Neuron (in vitro differentiated cells): ENCODE measurements at regions not wholly inside any gene's neighbourhood (a gene's known extent, or its start where the extent isn't known, plus 50 kb on each side); places are given as distances from the start of the nearest gene placed in this dataset.
A peak's percentile ranks its signal among the peaks of the same experiment; 100 is the strongest.

Source experiments
- H2AFZ ChIP-seq: one replicate; pipeline ENCODE4 v1.6.1; 2013; ENCODE audit warnings: low read depth, mild to moderate bottlenecking, inconsistent platforms, low read length, moderate library complexity
- H3K27me3 ChIP-seq: one replicate; pipeline ENCODE4 v1.6.1; 2013; ENCODE audit warnings: low read length; ENCODE audit not compliant: insufficient read depth
- H3K36me3 ChIP-seq: one replicate; pipeline ENCODE4 v1.6.1; 2013; ENCODE audit warnings: low read length; ENCODE audit not compliant: insufficient read depth
- H3K4me1 ChIP-seq: one replicate; pipeline ENCODE4 v1.6.1; 2013; ENCODE audit warnings: low read length; ENCODE audit not compliant: insufficient read depth
- H3K4me3 ChIP-seq: 2 replicates; pipeline ENCODE4 v1.5.1; 2013; ENCODE audit warnings: mild to moderate bottlenecking, low read length, moderate library complexity
- H3K9me3 ChIP-seq: one replicate; pipeline ENCODE4 v1.6.1; 2013; ENCODE audit warnings: low read length

DNA sequence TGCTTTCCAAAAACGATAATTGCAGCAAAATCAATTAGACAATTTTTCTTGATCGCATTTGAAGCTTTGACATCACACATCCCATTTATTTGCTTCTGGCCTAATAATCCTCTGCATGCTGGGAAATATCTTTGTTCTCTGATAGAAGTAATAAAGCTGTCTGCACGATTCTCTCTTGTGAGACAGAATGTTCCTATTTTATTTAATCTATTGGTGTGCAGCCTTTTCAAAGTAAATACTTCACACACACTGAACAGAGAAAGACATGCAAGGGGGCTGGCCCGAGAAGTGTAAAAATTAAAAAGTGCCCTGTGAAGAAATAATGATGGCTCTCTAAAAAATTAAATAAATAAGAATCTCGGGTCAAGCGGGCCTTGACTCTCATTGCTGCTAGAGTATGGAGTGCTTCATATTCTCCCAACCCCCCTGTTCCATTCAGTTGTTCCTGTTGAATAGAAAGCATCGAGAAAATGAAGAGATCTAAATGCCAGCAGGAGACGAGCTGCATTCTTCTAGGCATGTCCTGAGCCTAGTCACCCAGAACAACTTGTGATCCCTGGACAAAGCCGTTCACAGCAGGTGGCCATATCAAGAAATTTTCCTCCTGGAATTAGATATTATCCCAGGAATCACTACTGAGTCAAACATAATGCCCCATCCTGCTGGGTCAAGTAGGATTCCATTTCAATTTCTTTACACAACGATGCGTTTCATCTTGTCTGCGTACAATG, 625.9 kb upstream of the EPHA7 start:
- no peak overlapping the region for H2AFZ ChIP-seq
- peaks cover 30% of the 10 kb centered on the region for H3K4me1 ChIP-seq

DNA sequence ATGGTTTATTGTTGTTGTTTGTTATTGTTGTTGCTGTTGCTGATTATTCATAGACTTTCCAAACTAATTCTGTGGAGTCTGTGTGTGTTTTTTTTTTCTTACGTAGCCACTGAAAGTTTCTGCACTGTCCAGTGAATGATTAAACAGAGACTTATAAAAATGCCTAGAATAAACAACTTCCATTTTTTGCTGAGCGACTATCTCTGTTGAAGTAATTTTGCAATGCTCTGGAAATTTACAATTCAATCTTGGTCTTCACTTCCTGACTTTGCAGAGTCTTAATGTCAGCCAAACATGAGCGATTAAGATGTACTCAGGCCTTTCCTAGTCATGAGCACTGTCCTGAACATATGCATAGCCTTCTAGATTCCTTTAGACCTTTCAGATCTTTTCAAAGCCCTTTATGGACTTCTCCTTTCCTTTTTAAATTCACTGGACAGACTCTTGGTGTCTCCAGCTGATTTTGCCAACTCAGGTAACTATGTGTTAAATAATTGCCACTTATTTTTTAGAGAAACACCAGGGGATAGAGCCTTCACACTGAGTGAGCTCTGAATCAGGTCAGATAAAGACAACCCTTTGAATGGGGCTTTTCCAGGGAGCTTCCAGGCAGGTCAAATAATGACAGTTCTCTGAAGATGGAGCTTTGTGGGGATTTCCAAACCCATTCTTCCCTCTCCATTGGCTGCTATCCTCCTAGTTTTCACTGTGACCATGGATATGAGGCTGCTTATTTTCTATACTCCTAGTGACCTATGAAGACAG, 622.8 kb upstream of the EPHA7 start:
- Histone ChIP-seq H2AFZ (no peak overlapping the region), H3K27me3 (no peaks in the 10 kb centered on the region), H3K4me1 (peaks cover 30% of the 10 kb centered on the region)

More for the DNA sequence above, 625.9 kb upstream of the EPHA7 start:
- Histone ChIP-seq H3K36me3 (no peaks in the 10 kb centered on the region), H3K4me3 (peak overlapping the region; percentile 23), H3K27me3 (no peaks in the 10 kb centered on the region), H3K9me3 (no peaks in the 10 kb centered on the region)

DNA sequence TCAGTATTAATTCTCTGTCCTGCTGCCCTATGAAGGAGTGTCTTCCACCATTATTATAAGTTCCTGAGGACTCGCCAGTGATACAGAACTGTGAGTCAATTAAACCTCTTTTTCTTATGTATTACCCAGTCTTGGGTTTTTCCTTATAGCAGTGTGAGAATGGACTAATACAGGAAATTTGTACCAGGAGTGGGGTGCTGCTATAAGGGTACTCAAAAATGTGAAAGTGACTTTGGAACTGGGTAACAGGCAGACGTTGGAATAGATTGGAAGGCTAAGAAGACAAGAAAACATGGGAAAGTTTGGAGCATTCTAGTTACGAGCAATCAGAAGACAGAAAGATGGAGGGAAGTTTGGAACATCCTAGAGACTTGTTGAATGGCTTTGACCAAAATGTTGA, 616.7 kb upstream of the EPHA7 start:
- no peak overlapping the region for H2AFZ ChIP-seq
- peaks cover 17% of the 10 kb centered on the region for H3K9me3 ChIP-seq
- no peaks in the 10 kb centered on the region for H3K4me1 ChIP-seq
- H3K27me3 ChIP-seq: no peaks in the 10 kb centered on the region
- H3K4me3 ChIP-seq: no peak overlapping the region
- no peaks in the 10 kb centered on the region for H3K36me3 ChIP-seq

More for the DNA sequence above, 622.8 kb upstream of the EPHA7 start:
- no peaks in the 10 kb centered on the region for H3K36me3 ChIP-seq
- H3K9me3 ChIP-seq: peaks cover 3% of the 10 kb centered on the region
- no peak overlapping the region for H3K4me3 ChIP-seq

DNA sequence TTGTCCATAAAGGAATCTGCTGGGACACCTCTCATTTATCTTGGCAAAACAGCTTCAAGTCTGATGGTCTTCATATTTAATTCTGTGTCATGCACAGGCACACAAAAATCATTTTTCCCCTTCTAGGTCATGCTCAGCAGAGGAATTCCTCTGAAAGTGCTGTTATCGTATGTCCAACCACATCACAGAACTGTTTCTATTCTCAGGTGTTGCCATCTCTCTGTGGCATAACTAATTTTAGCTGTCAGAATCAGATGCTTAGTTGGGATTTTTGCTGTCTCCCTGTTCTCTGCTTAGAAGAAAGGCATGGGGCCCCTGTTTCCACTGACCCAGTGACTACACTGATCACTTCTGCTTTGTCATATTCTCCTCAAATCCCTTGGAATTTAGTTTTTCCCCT, 608.0 kb upstream of the EPHA7 start:
- Histone ChIP-seq H3K9me3 (no peaks in the 10 kb centered on the region), H3K36me3 (no peaks in the 10 kb centered on the region), H3K27me3 (no peaks in the 10 kb centered on the region), H3K4me1 (no peaks in the 10 kb centered on the region), H2AFZ (no peak overlapping the region), H3K4me3 (no peak overlapping the region)

DNA sequence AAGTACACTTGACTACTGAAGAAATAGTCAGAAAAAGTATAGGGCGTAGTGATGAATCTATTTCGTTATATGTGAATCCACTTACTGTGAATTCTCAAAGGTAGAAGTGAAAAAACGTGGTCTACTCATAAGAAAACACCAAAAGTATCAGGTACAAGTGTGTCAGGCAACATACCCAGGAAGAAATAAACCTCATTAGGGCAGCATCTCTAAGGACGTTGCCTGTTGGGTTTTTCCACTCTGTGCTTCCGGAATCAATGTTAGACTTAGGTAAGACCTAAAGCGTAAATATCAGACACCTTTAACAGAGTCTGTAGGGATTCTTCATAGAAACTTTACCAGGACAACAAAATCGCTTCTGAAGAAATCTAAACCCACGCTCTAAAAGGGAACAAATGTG, 607.2 kb upstream of the EPHA7 start:
- Histone ChIP-seq H3K4me1 (no peaks in the 10 kb centered on the region), H3K36me3 (no peaks in the 10 kb centered on the region), H3K4me3 (no peak overlapping the region), H3K27me3 (no peaks in the 10 kb centered on the region), H2AFZ (no peak overlapping the region), H3K9me3 (no peaks in the 10 kb centered on the region)

DNA sequence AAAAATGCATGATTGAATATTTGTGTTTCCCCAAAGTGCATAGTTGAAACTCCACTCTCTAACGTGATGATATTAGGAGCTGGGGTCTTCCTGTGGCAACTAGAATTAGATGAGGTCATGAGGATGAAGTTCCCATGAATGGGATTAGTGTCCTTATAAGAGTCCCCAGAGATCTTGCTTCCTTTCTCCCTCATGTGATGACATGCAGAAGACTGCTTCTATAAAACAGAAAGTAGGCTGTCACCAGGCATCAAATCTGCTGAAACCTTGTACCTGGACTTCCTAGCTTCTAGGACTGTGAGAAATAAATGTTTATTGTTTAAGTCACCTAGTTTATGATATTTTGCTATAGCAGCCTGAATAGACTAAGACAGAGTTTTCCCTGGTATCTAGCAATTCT, 586.5 kb upstream of the EPHA7 start:
- Histone ChIP-seq H3K4me1 (no peaks in the 10 kb centered on the region), H3K27me3 (no peaks in the 10 kb centered on the region), H2AFZ (no peak overlapping the region), H3K36me3 (no peaks in the 10 kb centered on the region), H3K4me3 (no peak overlapping the region), H3K9me3 (no peaks in the 10 kb centered on the region)

DNA sequence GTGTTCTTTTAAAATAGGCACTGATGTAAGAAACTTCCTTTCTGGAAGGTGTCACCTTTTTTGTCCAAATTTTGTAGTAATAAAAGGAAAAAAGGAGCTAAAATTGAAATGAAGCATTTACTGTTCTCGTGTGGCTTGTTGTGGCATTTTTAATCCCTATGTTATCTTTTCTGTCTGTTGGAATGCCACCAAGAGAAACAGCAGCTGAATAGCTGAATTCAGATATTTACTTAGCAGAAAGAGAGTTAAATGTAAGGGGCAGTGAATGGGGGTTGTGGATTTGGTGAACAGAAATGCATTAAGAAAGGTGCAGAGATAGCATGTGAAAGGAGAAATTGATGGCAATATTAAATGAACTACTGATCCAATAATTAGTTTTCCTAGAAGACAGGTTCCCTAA, 573.6 kb upstream of the EPHA7 start:
- Histone ChIP-seq H3K36me3 (no peaks in the 10 kb centered on the region), H3K9me3 (no peaks in the 10 kb centered on the region), H3K27me3 (no peaks in the 10 kb centered on the region)

DNA sequence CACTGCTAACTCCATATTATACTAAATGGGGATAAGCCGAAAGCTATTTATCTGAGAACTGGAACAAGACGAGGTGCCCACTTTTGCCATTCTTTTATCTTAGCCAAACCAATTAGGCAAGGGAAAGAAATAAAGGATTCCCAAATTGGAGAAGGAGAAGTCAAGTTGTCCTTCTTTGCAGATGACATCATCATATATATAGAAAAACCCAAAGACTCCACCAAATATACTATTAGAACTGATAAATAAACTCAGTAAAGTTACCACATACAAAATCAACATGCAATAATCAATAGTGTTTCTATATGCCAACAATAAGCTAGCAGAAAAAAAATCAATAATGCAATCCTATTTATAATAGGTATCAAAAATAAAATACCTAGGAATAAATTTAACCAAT, 570.3 kb upstream of the EPHA7 start:
- no peaks in the 10 kb centered on the region for H3K9me3 ChIP-seq
- H3K4me1 ChIP-seq: no peaks in the 10 kb centered on the region
- H3K4me3 ChIP-seq: no peak overlapping the region
- H3K27me3 ChIP-seq: no peaks in the 10 kb centered on the region
- no peaks in the 10 kb centered on the region for H3K36me3 ChIP-seq
- no peak overlapping the region for H2AFZ ChIP-seq

More for the DNA sequence above, 573.6 kb upstream of the EPHA7 start:
- Histone ChIP-seq H3K4me3 (no peak overlapping the region), H3K4me1 (no peaks in the 10 kb centered on the region), H2AFZ (no peak overlapping the region)

DNA sequence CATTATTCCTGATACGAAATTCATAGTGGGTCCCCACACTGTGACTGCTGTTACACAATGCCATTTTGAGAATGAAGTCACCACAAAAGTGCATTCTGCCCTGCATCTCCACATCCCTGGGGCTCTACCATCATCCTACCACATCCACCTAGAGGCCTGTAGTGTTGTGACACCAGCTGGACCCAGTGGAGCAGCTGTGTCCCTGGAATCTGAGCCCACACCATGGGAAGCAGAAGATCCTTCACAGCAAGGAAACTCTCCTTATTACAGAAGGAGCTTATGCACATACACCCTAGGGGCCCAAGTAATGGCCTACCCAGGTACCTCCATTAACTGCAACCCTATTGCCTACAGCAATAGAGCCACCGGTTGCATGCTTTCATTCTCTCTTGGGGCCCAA, 566.6 kb upstream of the EPHA7 start:
- H3K4me3 ChIP-seq: no peak overlapping the region
- no peaks in the 10 kb centered on the region for H3K36me3 ChIP-seq
- no peaks in the 10 kb centered on the region for H3K9me3 ChIP-seq
- H3K4me1 ChIP-seq: no peaks in the 10 kb centered on the region
- H3K27me3 ChIP-seq: no peaks in the 10 kb centered on the region
- no peak overlapping the region for H2AFZ ChIP-seq

DNA sequence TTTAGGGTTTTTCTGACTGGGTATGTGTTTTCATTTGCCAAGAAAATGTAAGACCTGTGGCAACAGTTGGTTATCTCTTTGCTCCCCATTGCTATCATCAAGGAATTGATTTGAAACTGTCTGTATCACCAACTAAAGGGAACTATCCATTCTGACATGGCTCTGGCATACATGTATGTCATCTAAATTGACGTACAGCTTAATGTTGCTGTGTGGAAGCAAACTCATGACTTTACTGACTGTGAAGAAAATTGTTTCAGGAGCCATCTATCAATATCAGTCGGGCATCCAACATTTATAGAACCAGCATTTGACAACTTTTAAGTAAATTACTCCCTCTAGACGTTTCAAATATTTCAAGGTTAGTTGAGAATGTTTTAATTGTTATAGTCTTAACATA, 555.8 kb upstream of the EPHA7 start:
- H3K9me3 ChIP-seq: no peaks in the 10 kb centered on the region
- no peak overlapping the region for H2AFZ ChIP-seq
- no peaks in the 10 kb centered on the region for H3K4me1 ChIP-seq
- no peaks in the 10 kb centered on the region for H3K36me3 ChIP-seq
- H3K27me3 ChIP-seq: no peaks in the 10 kb centered on the region
- H3K4me3 ChIP-seq: no peak overlapping the region

DNA sequence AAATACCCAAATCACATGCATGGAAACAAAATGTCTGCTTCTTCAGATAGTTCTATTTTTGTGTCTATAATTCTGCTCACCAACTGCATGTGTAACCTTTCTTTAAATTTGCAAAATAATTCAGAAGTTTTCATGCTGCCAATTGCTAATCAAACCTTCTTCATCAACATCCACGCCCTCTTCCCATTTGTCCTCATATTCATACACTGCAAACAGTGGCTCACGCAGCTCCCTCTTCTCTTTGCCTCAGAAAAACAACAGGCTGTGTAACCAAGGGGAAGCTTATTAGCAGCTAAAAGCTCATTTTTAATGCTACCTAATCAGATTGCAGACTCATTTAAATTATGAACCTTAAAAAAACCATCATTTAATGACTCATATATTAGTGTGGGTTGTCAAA, 555.0 kb upstream of the EPHA7 start:
- Histone ChIP-seq H3K27me3 (no peaks in the 10 kb centered on the region), H3K9me3 (no peaks in the 10 kb centered on the region), H2AFZ (no peak overlapping the region), H3K4me3 (no peak overlapping the region), H3K4me1 (no peaks in the 10 kb centered on the region), H3K36me3 (no peaks in the 10 kb centered on the region)

DNA sequence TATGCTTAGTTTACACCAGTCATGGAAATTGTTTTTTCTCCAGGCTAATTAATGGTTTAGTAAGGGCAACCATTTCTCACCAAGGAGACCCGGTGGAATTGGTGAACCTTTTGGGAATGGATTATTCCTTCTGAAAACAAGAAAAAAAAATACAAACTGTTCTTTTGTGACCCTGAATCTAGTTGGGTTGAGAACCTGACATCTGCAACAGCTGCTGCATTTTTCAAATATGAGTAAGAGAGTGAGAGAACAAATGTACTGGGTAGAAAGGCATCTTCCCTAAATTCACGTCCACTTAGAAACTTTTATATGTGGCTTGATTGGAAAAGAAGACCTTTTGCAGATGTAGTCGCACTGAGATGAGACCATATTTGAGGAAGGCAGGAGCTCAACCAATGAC, 553.4 kb upstream of the EPHA7 start:
- no peaks in the 10 kb centered on the region for H3K27me3 ChIP-seq
- H3K4me3 ChIP-seq: no peak overlapping the region
- H3K4me1 ChIP-seq: no peaks in the 10 kb centered on the region
- H3K36me3 ChIP-seq: no peaks in the 10 kb centered on the region
- H3K9me3 ChIP-seq: no peaks in the 10 kb centered on the region
- no peak overlapping the region for H2AFZ ChIP-seq

DNA sequence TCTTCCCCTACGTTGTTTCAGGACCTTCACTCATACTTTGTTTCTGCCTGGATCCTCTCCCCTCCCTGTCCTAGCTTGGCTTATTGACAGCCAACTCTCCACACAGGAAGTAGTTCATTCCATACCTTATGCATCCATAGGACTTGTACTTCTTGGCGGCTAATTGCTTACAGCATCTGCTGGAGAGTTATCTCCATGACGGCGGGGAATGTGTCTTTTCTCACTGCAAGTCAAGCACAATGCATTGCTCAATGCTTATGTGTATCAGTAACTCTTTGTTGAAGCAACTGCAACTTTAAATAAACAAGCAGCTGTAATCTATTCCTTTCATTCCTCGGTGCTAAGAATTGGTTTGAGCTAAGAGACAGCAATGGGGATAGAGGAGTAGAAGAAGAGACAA, 551.3 kb upstream of the EPHA7 start:
- no peak overlapping the region for H2AFZ ChIP-seq
- no peaks in the 10 kb centered on the region for H3K4me1 ChIP-seq
- no peaks in the 10 kb centered on the region for H3K27me3 ChIP-seq
- no peak overlapping the region for H3K4me3 ChIP-seq
- no peaks in the 10 kb centered on the region for H3K36me3 ChIP-seq
- no peaks in the 10 kb centered on the region for H3K9me3 ChIP-seq
